NT2/D1 (cell line): ENCODE measurements at regions not wholly inside any gene's neighbourhood (a gene's known extent, or its start where the extent isn't known, plus 50 kb on each side); places are given as distances from the start of the nearest gene placed in this dataset.

Experiments
- SUZ12 ChIP-seq: IDR thresholded peaks from 2 replicates; pipeline ENCODE4 v1.6.1; 2011; ENCODE audit not compliant: insufficient read length, insufficient read depth; ENCODE audit errors: extremely low read depth
- YY1 ChIP-seq: IDR thresholded peaks from 2 replicates; pipeline ENCODE4 v1.6.1; 2011; ENCODE audit not compliant: insufficient read length, insufficient read depth
- ZNF274 ChIP-seq: IDR thresholded peaks from 2 replicates; pipeline ENCODE4 v1.6.1; 2011; ENCODE audit warnings: mild to moderate bottlenecking, low read depth, low read length

- TF ChIP-seq YY1 (no peak), SUZ12 (no peak), ZNF274 (no peak)
Observed at GRCh38 chr10:123526356-123527064, 139.6 kb upstream of the GPR26 start.
